ENCODE measurements at regions not wholly inside any gene's neighbourhood (a gene's known extent, or its start where the extent isn't known, plus 50 kb on each side); places are given as distances from the start of the nearest gene placed in this dataset.

GRCh38 chr4:160523231-160523630, 1420.4 kb downstream of the RAPGEF2 start (continued):
- TF ChIP-seq POLR2AphosphoS5 (IDR thresholded peaks at IDR 0.05; ENCODE audit: low read depth, low read length) (no peak), NRF1 (IDR thresholded peaks at IDR 0.05; ENCODE audit: low read depth, low read length) (no peak), KDM5A (IDR thresholded peaks at IDR 0.05; ENCODE audit: low read length) (no peak), CEBPB (IDR thresholded peaks at IDR 0.05; ENCODE audit: low read depth, low read length) (no peak)

All from H1 (cell line).